Uterus (tissue), 2 donors: ENCODE measurements at regions not wholly inside any gene's neighbourhood (a gene's known extent, or its start where the extent isn't known, plus 50 kb on each side); places are given as distances from the start of the nearest gene placed in this dataset.

Experiments
- CTCF ChIP-seq, 4 experiments: fragments of 200-600 bp in 2 of 4; fragments of 450-650 bp in 2 of 4; sonication (generic) in 2 of 4; IDR thresholded peaks; one replicate each; pipeline ENCODE4 v1.5.1; 2016 to 2019; ENCODE audit warnings: antibody characterized with exemption in 4 of 4, mild to moderate bottlenecking in 2 of 4, moderate library complexity in 1 of 4
- POLR2A ChIP-seq, 2 donors: fragments of 450-650 bp; IDR thresholded peaks; one replicate each; pipeline ENCODE4 v1.6.1; 2016; ENCODE audit warnings: antibody characterized with exemption in 2 of 2, mild to moderate bottlenecking in 1 of 2, moderate library complexity in 1 of 2

- TF ChIP-seq CTCF (IDR thresholded peaks at IDR 0.05) = no peak
- no peak for TF ChIP-seq POLR2A (IDR thresholded peaks at IDR 0.05)
Observed at GRCh38 chr1:195019385-195019784, 1588.9 kb downstream of the KCNT2 start.
